Stomach (tissue), 8 donors: ENCODE measurements at regions not wholly inside any gene's neighbourhood (a gene's known extent, or its start where the extent isn't known, plus 50 kb on each side); places are given as distances from the start of the nearest gene placed in this dataset.

Experiments used
- DNase-seq, 2 donors: peaks; one replicate each; pipeline versions ENCODE4 v3.0.0 to v3.0.0-alpha.2; 2013 to 2019
- H3K27ac ChIP-seq, 5 donors: fragments of 200-600 bp in 4 of 5; sonication (generic) in 4 of 5; one replicate each; pipeline ENCODE4 v1.5.1; 2013 to 2019; ENCODE audit warnings: mild to moderate bottlenecking in 1 of 5, moderate library complexity in 1 of 5
- H3K27me3 ChIP-seq, 3 donors: fragments of 200-600 bp; sonication (generic); one replicate each; pipeline ENCODE4 v1.5.1; 2017 to 2019; ENCODE audit warnings: mixed run types in 1 of 3
- H3K36me3 ChIP-seq, 4 donors: fragments of 200-600 bp; sonication (generic); 1 replicate in 3 of 4; 2 replicates in 1 of 4; pipeline ENCODE4 v1.5.1; 2016 to 2019
- H3K4me1 ChIP-seq, 4 donors: fragments of 200-600 bp; sonication (generic); one replicate each; pipeline ENCODE4 v1.5.1; 2016 to 2019
- H3K4me3 ChIP-seq, 4 donors: fragments of 200-600 bp; sonication (generic) in 3 of 4; one replicate each; pipeline ENCODE4 v1.5.1; 2016 to 2019; ENCODE audit warnings: mild to moderate bottlenecking in 1 of 4
- H3K9me3 ChIP-seq, 4 donors: fragments of 200-600 bp; sonication (generic); one replicate each; pipeline ENCODE4 v1.5.1; 2016 to 2019
- EP300 ChIP-seq: sonication (generic); formaldehyde crosslinking; IDR thresholded peaks from one replicate; pipeline ENCODE4 v1.6.1; 2017; ENCODE audit warnings: antibody characterized with exemption
- POLR2A ChIP-seq, 4 donors: fragments of 450-650 bp; IDR thresholded peaks; one replicate each; pipeline ENCODE4 v1.6.1; 2016; ENCODE audit warnings: antibody characterized with exemption in 4 of 4, control low read depth in 2 of 4, mild to moderate bottlenecking in 1 of 4, moderate library complexity in 1 of 4
- POLR2AphosphoS5 ChIP-seq, 3 donors: sonication (generic); formaldehyde crosslinking; IDR thresholded peaks; one replicate each; pipeline ENCODE4 v1.6.1; 2016; ENCODE audit warnings: antibody characterized with exemption in 3 of 3
- WGBS, 5 donors: extraction: QIAGEN DNeasy Blood & Tissue Kit in 3 of 5; methylation state at CpG; one replicate each; pipeline versions ENCODE4 v1.1.5 to v1.1.7; 2013 to 2018; 5-methylcytosine and 5-hydroxymethylcytosine counted together
- intact Hi-C: fragments of 100-400 bp; cut with DNase I; formaldehyde crosslinking; loops from one replicate; pipeline ENCODE4 v1.15.1; 2023; ENCODE audit warnings: low total_unique reads
- TF ChIP-seq, protein P1 (sequence below), 7 experiments: fragments of 450-650 bp in 4 of 7; fragments of 200-600 bp in 3 of 7; sonication (generic) in 3 of 7; IDR thresholded peaks; one replicate each; pipeline ENCODE4 v1.5.1; 2016 to 2019; ENCODE audit warnings: antibody characterized with exemption in 7 of 7, control low read depth in 2 of 7, mild to moderate bottlenecking in 1 of 7
- donor health status: healthy with polysubstance abuse.
- donor health status: Bipolar disorder and iron deficiency.
- donor health status: healthy.

DNA sequence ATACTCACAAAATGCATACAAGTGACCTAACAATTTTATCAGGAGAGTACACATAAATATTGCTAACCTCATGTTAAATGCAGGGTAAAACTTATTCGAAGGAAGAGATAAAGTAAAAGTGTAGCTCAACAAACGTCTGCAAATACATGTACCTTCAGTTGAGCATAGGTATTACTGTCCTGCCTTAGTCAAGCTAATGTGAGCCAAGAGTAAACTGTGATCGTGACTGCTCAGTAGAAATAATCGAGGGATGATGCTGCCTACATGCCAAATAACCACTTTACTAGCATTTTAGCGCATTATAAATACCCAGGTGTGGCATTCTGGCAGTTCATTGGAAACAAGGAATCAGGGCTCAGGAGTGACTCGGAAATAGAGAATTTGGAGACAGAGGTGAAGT is 779.5 kb downstream of the SOCS6 start:
- Histone ChIP-seq H3K4me3 (no peak overlapping the region), H3K27ac (no peak overlapping the region), H3K36me3 (no peaks in the 10 kb centered on the region), H3K9me3 (no peaks in the 10 kb centered on the region), H3K27me3 (no peaks in the 10 kb centered on the region), H3K4me1 (no peaks in the 10 kb centered on the region)
- no peak for DNase-seq
- TF ChIP-seq, protein P1, sequence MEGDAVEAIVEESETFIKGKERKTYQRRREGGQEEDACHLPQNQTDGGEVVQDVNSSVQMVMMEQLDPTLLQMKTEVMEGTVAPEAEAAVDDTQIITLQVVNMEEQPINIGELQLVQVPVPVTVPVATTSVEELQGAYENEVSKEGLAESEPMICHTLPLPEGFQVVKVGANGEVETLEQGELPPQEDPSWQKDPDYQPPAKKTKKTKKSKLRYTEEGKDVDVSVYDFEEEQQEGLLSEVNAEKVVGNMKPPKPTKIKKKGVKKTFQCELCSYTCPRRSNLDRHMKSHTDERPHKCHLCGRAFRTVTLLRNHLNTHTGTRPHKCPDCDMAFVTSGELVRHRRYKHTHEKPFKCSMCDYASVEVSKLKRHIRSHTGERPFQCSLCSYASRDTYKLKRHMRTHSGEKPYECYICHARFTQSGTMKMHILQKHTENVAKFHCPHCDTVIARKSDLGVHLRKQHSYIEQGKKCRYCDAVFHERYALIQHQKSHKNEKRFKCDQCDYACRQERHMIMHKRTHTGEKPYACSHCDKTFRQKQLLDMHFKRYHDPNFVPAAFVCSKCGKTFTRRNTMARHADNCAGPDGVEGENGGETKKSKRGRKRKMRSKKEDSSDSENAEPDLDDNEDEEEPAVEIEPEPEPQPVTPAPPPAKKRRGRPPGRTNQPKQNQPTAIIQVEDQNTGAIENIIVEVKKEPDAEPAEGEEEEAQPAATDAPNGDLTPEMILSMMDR (IDR thresholded peaks at IDR 0.05): no peak
- TF ChIP-seq POLR2AphosphoS5 (IDR thresholded peaks at IDR 0.05): no peak
- TF ChIP-seq EP300: no peak
- no peak for TF ChIP-seq POLR2A (IDR thresholded peaks at IDR 0.05)
- intact Hi-C loops: no loop called here
- 48 to 61% (median 52%) methylated on average over 6 of the region's 6 CpGs for WGBS, 5 donors

DNA sequence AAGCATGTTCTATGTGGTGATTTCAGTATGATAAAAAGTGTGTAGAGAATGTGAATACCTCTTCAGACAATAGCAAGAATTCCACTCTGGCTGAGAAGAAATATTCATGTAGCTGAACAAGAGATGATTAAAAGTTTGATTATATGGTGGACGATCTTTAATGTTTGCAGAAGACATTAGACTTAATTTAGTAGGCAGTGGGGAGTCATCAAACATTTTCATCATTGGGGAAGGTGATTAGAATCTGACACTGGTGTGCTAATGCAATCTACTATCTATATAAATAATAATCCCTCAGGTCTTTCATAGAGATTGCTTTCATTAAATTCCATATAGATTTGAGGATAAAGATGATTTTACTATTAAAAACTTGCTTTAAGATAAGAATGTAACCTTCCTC is 761.0 kb downstream of the SOCS6 start:
- WGBS, 5 donors: 59 to 81% (median 73%) methylated on average over 1 of the region's 1 CpG
- Histone ChIP-seq H3K4me3 (no peak overlapping the region), H3K27ac (no peak overlapping the region), H3K4me1 (no peaks in the 10 kb centered on the region), H3K27me3 (no peaks in the 10 kb centered on the region), H3K36me3 (no peaks in the 10 kb centered on the region), H3K9me3 (peaks cover 0 to 4% (median 0%) of the 10 kb centered on the region in 4 donors)
- intact Hi-C loops: no loop called here
- TF ChIP-seq, protein P1 (IDR thresholded peaks at IDR 0.05): no peak
- TF ChIP-seq EP300 (no peak), POLR2AphosphoS5 (IDR thresholded peaks at IDR 0.05) (no peak), POLR2A (IDR thresholded peaks at IDR 0.05) (no peak)
- no peak for DNase-seq

DNA sequence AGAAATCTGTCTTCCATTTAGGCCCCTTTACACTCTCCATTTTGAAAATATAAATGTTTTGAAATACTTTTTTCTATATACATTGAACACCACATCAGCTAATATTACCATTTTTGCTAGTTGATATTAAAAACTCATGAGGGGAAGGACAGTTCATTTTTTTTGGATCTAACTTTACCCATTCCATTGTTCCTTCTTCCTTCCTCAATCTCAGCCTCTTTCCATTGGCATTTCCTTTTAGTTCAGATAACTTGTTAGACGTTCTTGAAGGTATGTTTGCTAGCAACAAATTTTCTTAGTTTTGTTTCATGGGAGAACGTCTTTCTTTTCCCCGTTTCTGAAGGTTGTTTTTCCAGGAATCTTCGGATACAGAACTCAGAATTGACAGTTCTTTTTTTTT is 759.0 kb downstream of the SOCS6 start:
- WGBS, 5 donors: 56 to 69% (median 60%) methylated on average over 4 of the region's 4 CpGs

DNA sequence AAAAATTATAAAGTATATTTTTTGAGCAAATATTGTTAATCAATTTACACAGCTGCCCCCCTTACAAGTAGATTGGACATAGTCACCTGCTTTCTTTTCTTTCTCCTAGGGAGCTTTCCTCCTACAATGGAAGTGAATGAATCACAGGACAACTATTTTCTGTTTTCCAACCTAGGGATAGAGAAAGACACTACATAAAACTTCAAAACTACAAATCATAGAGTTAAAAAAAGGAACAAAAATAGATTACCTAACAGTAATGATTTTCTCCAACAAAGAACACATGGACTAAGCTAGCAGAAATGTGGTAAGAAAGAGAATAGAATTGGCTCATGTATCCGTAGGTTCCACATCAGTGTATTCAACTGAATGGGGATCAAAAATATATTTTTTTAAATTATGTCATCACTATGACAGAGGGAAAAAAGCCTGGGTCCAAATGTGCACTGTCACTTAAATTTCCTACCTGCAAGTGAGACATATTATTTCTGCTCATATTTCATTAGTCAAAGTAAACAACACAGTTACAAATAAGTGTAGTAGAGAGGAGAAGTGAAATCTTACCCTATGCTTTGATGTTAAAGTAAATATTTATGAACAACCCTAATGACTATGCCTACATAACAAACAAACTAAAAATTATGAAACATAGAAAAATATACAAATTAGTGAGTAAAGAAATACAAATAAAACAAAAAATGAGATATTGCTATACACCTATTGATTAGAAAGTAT is 756.7 kb downstream of the SOCS6 start:
- H3K4me1 ChIP-seq: no peaks in the 10 kb centered on the region
- WGBS, 5 donors: 0% methylated on average over 1 of the region's 1 CpG
- H3K9me3 ChIP-seq: no peaks in the 10 kb centered on the region
- H3K27ac ChIP-seq: no peak overlapping the region
- H3K36me3 ChIP-seq: no peaks in the 10 kb centered on the region
- H3K27me3 ChIP-seq: no peaks in the 10 kb centered on the region
- intact Hi-C loops: no loop called here
- no peak overlapping the region for H3K4me3 ChIP-seq
- TF ChIP-seq, protein P1 (IDR thresholded peaks at IDR 0.05): no peak
- no peak for TF ChIP-seq EP300
- DNase-seq: no peak

More for the DNA sequence above, 759.0 kb downstream of the SOCS6 start:
- Histone ChIP-seq H3K4me1 (no peaks in the 10 kb centered on the region), H3K36me3 (no peaks in the 10 kb centered on the region), H3K27ac (no peak overlapping the region), H3K4me3 (no peak overlapping the region), H3K9me3 (peaks cover 0 to 4% (median 0%) of the 10 kb centered on the region in 4 donors), H3K27me3 (no peaks in the 10 kb centered on the region)
- DNase-seq: no peak
- TF ChIP-seq, protein P1 (IDR thresholded peaks at IDR 0.05): no peak
- TF ChIP-seq POLR2AphosphoS5 (IDR thresholded peaks at IDR 0.05) (no peak), POLR2A (IDR thresholded peaks at IDR 0.05) (no peak), EP300 (no peak)
- intact Hi-C loops: no loop called here
